SK-N-MC (cell line): ENCODE measurements at regions not wholly inside any gene's neighbourhood (a gene's known extent, or its start where the extent isn't known, plus 50 kb on each side); places are given as distances from the start of the nearest gene placed in this dataset.

Source experiments
- EZH2 ChIP-seq: fragments of 200-600 bp; sonication (generic); IDR thresholded peaks from one replicate; pipeline ENCODE4 v1.6.1; 2017; ENCODE audit warnings: antibody characterized with exemption
- POLR2AphosphoS5 ChIP-seq: IDR thresholded peaks from 2 replicates; pipeline ENCODE4 v1.6.1; 2012; ENCODE audit warnings: mild to moderate bottlenecking, low read depth, low read length, borderline replicate concordance

DNA sequence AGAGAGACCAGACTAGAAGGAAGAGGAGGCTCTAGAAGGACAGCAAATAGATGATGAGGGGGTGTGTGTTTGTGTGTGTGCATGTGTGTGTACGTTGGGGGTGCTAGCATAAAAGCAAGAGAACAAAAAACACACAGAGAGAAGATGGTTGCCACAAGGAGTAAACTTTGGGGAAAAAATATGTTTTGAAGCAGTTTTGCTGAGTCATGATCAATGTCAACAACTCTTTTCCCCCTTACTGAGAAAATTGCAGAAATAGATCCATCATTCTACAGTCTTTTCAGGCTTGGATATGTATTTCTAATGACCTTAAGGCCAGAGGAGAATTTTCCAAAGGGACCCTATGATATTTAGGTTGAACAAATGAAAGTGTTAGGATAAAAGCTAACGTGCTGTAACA is 89.0 kb upstream of the NHS start:
- no peak for TF ChIP-seq POLR2AphosphoS5
- no peak for TF ChIP-seq EZH2
